GM13976 (cell line): ENCODE measurements at regions not wholly inside any gene's neighbourhood (a gene's known extent, or its start where the extent isn't known, plus 50 kb on each side); places are given as distances from the start of the nearest gene placed in this dataset.

Experiments
- DNase-seq: peaks from one replicate; pipeline ENCODE4 v3.0.0; 2012; ENCODE audit warnings: low spot score
- in situ Hi-C: fragments of 300-500 bp; cut with MboI; formaldehyde crosslinking; loops from one replicate; pipeline ENCODE4 v1.12.0; 2022; ENCODE audit warnings: low sequenced_read_pairs, mixed read lengths, inconsistent platforms; ENCODE audit not compliant: unreplicated experiment
- TF ChIP-seq, protein P1 (sequence below): IDR thresholded peaks from 2 replicates; pipeline ENCODE4 v1.5.1; 2012; ENCODE audit warnings: borderline replicate concordance, mild to moderate bottlenecking; ENCODE audit not compliant: insufficient read depth; ENCODE audit errors: extremely low read depth, missing control alignments, control extremely low read depth

DNA sequence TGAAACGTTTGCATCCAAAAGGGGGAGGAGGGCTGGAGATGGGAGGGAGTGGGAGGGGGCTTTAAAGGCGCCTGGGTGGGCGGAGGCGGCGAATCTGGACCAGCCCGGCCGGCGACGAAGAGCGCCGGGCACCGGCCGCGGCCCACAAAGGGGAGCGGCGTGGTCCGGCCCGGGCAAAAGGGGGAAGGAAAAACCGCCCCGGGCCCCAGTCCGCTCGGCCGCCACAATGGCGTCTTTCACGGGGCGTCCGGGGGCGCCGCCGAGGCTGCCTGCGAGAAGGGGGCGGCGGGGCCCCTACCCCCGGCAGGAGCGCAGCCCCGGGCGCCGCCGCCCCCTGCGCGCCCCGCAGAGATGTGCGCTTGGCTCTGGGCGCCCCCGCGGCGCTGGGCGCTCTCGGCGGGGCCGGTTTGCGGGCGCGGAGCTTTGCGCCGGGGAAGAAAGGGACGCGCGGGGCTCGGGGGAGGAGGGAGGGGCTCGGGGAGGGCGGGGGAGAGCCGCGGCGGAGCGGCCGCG is 108.1 kb upstream of the KCTD1 start:
- in situ Hi-C loops, result no loop called here
- TF ChIP-seq, protein P1, sequence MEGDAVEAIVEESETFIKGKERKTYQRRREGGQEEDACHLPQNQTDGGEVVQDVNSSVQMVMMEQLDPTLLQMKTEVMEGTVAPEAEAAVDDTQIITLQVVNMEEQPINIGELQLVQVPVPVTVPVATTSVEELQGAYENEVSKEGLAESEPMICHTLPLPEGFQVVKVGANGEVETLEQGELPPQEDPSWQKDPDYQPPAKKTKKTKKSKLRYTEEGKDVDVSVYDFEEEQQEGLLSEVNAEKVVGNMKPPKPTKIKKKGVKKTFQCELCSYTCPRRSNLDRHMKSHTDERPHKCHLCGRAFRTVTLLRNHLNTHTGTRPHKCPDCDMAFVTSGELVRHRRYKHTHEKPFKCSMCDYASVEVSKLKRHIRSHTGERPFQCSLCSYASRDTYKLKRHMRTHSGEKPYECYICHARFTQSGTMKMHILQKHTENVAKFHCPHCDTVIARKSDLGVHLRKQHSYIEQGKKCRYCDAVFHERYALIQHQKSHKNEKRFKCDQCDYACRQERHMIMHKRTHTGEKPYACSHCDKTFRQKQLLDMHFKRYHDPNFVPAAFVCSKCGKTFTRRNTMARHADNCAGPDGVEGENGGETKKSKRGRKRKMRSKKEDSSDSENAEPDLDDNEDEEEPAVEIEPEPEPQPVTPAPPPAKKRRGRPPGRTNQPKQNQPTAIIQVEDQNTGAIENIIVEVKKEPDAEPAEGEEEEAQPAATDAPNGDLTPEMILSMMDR, result no peak
- DNase-seq, result no peak

DNA sequence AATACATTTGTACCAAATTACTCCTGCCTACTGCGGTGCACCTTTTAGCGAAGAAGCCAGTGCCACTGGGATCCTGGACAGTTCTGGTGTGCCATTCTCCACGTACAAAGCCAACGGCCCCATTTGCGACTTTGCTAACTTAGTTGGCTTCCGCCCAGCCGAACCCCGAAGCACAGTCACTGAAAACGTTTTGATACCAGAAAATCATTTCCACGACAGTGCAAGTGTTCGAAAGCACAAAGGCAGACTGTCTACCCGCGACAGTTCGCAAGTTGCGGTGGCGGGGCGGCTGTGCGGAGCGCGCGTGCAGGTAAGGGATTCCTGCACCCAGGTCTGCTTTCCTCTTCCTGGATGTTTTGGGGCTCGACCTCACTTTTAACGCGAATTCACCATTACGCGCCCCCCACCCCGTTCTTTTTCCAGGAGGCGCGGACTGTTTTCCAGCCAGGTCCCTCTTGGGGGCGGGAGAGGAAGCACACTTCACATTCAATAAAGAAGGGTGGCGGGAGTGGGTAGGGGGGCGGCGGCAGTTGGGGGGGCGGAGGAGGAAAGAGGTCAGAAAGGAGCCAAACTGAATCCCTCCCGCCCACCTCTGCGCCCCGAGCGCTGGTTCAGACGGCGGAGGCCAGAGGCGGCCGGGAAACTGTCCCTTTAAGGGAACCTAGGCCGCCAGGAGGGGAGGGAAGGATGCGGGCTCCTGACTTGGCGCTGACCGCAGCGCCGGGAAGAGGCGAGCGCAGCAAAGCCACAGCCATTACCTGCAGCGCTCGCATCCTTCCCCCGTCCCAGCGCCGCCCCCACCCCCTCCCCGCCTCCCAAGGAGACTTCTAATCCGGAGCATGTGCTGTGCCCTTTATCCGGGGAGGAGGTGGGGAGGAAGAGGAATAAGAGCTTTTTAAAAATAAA is 107.4 kb upstream of the KCTD1 start:
- TF ChIP-seq, protein P1, result no peak
- no peak for DNase-seq
- in situ Hi-C loops, result no loop called here

DNA sequence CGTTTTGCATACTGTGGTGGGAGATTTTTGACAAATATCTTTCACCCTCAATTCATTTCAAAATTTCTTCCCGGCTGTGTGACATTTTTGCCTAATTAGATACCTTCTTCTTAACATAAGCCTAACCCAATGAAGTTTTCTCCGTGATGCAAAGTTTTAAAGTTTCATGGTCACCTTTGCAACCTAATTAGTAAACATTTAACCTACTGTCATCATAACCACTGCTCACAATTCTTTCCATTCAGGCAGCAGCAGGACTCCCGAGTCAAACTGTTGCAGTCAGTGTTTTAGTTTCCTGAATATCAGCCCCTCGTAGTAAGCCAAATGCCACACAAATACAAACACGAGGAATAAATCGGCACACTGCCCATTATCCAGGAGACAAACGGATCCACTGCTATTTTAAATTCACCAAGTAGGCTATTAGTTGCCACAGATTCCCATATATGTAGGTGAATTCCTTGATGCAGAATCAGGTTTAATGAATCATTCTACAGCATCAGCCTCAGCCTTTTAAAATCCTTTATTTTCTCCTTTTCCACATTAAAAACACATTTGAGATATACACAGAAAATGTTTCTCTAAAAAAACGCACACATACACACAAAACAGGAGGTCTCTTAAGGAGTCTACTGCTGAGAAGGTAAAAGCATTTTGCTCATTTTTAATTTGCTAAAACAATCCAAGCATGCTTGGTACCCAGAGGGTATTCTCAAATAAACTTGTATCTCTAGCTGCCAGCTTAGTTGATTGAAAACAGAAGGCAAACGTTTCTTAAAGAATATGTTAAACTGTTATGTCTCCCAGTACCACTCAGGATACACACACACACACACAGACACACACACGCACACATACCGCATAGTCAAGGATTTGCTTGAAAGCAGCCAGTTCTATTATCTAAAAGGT is 106.5 kb upstream of the KCTD1 start:
- in situ Hi-C loops, result no loop called here
- DNase-seq, result no peak
- TF ChIP-seq, protein P1, result no peak

DNA sequence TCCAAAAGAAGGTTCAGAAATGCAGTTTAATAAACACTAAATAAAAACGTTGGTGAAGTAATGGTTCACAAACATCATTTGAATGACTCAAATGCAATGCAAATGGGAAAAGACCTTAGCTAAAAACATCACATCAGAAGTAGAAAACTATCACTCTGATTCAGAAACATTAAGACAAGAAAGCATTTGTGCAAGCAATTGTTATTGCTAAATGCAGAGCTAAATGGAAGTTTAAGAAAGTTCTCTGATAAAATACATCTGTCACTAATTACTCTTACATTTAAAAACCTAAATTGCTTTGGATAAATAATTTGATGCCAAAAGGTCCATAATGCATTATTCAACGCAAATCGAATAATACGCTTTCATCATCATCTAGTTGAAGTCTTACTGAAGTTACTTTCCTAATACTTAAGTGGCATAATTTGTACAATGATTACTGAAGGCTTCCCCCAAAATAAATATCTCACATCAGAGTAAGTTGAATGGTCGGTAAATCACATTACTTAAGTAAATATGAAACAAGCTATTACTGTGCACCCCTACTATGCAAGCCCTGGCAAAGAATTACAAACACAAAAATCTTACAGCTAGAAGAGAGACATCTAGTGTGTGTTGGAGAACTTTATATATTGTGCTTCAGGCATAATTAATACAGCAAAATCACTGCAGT is 105.7 kb upstream of the KCTD1 start:
- in situ Hi-C loops, result no loop called here
- DNase-seq, result no peak
- TF ChIP-seq, protein P1, result no peak

DNA sequence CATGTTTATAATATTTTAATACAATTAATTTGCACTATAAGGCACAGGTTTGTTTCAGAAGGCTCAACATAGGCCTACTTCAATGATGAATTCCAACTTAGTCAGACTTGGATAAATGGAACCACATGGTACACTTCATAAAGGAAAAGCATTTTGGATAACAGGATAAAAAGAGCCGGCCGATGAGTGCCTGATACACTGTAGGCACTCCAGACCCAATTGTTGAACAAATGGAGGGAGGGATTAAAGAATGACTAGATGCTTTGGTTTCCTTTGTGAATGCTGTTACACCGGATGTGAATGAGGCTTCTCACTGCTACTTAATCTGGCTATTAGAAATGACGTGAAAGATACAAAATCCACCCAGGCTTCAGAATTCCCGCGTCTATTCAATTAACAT is 104.1 kb upstream of the KCTD1 start:
- in situ Hi-C loops, result no loop called here

More for the DNA sequence above, 104.1 kb upstream of the KCTD1 start:
- TF ChIP-seq, protein P1, result no peak
- DNase-seq, result no peak
